ENCODE measurements at regions not wholly inside any gene's neighbourhood (a gene's known extent, or its start where the extent isn't known, plus 50 kb on each side); places are given as distances from the start of the nearest gene placed in this dataset.

DNA sequence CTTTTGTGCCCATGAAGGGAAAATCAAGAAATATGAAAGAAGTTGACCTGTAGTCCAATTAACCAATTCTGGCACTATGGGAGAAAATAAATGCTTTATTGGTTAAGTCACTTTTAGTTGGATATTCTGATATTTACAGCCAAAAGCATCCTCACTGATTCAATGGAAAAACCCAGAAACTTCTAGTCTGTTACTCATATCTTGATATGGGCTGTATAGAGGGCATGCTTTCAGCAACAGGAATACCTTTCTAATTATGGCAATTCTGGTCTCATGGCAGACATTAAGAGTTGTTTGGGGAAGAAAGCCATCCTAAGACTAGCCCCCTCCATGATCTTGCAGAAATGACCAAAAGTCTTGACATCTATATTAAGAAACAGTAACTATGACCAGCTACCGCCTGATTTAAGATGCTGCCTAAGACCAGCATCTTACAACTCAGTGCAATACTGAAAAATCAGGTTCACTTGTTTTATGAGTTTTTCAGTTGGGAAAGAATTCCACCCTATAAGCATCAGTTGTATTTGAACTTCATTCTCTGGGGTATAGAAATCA, 91.5 kb upstream of the VAV3 start:
- TF ChIP-seq, protein P1, sequence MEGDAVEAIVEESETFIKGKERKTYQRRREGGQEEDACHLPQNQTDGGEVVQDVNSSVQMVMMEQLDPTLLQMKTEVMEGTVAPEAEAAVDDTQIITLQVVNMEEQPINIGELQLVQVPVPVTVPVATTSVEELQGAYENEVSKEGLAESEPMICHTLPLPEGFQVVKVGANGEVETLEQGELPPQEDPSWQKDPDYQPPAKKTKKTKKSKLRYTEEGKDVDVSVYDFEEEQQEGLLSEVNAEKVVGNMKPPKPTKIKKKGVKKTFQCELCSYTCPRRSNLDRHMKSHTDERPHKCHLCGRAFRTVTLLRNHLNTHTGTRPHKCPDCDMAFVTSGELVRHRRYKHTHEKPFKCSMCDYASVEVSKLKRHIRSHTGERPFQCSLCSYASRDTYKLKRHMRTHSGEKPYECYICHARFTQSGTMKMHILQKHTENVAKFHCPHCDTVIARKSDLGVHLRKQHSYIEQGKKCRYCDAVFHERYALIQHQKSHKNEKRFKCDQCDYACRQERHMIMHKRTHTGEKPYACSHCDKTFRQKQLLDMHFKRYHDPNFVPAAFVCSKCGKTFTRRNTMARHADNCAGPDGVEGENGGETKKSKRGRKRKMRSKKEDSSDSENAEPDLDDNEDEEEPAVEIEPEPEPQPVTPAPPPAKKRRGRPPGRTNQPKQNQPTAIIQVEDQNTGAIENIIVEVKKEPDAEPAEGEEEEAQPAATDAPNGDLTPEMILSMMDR (IDR thresholded peaks at IDR 0.05; ENCODE audit: insufficient read depth, low read depth, low read length) = no peak
- no peak for TF ChIP-seq EZH2 (IDR thresholded peaks at IDR 0.05; ENCODE audit: insufficient read depth, low read length)

Data from astrocyte (in vitro differentiated cells and primary cell).